Gastroesophageal sphincter (tissue), 4 donors: ENCODE measurements at regions not wholly inside any gene's neighbourhood (a gene's known extent, or its start where the extent isn't known, plus 50 kb on each side); places are given as distances from the start of the nearest gene placed in this dataset.

ENCODE experiments used
- ATAC-seq: fragments of 150-250 bp; one replicate; pipeline ENCODE4 v1.9.1; 2016; ENCODE audit warnings: mild to moderate bottlenecking, moderate library complexity
- H3K27ac ChIP-seq, 4 donors: fragments of 200-600 bp; sonication (generic) in 3 of 4; 1 replicate in 3 of 4; 2 replicates in 1 of 4; pipeline ENCODE4 v1.5.1; 2016 to 2019
- H3K27me3 ChIP-seq: fragments of 200-600 bp; sonication (generic); one replicate; pipeline ENCODE4 v1.5.1; 2019
- H3K36me3 ChIP-seq, 2 donors: fragments of 200-600 bp; sonication (generic); one replicate each; pipeline ENCODE4 v1.5.1; 2019; ENCODE audit warnings: control low read depth in 1 of 2
- H3K4me1 ChIP-seq, 3 donors: fragments of 200-600 bp; sonication (generic); 1 replicate in 2 of 3; 2 replicates in 1 of 3; pipeline ENCODE4 v1.5.1; 2016 to 2019; ENCODE audit warnings: control low read depth in 2 of 3
- H3K4me3 ChIP-seq, 2 donors: fragments of 200-600 bp; sonication (generic); one replicate each; pipeline ENCODE4 v1.5.1; 2019; ENCODE audit warnings: mild to moderate bottlenecking in 1 of 2, moderate library complexity in 1 of 2
- H3K9me3 ChIP-seq, 3 donors: fragments of 200-600 bp; sonication (generic); one replicate each; pipeline ENCODE4 v1.5.1; 2017 to 2019; ENCODE audit warnings: control low read depth in 2 of 3
- EP300 ChIP-seq: sonication (generic); formaldehyde crosslinking; IDR thresholded peaks from one replicate; pipeline ENCODE4 v1.6.1; 2017; ENCODE audit warnings: antibody characterized with exemption, mild to moderate bottlenecking
- POLR2A ChIP-seq, 2 donors: fragments of 450-650 bp; IDR thresholded peaks; one replicate each; pipeline ENCODE4 v1.6.1; 2017; ENCODE audit warnings: antibody characterized with exemption in 2 of 2, mild to moderate bottlenecking in 2 of 2, moderate library complexity in 1 of 2
- POLR2AphosphoS5 ChIP-seq: sonication (generic); formaldehyde crosslinking; IDR thresholded peaks from one replicate; pipeline ENCODE4 v1.6.1; 2017; ENCODE audit warnings: antibody characterized with exemption
- WGBS, 2 donors: methylation state at CpG; one replicate each; pipeline ENCODE4 v1.1.5; 2018; ENCODE audit warnings: low coverage in 1 of 2; 5-methylcytosine and 5-hydroxymethylcytosine counted together
- TF ChIP-seq, protein P1 (sequence below), 4 experiments: fragments of 200-600 bp in 2 of 4; fragments of 450-650 bp in 2 of 4; sonication (generic) in 1 of 4; IDR thresholded peaks; one replicate each; pipeline ENCODE4 v1.5.1; 2017 to 2019; ENCODE audit warnings: antibody characterized with exemption in 4 of 4, mild to moderate bottlenecking in 2 of 4, moderate library complexity in 2 of 4

DNA sequence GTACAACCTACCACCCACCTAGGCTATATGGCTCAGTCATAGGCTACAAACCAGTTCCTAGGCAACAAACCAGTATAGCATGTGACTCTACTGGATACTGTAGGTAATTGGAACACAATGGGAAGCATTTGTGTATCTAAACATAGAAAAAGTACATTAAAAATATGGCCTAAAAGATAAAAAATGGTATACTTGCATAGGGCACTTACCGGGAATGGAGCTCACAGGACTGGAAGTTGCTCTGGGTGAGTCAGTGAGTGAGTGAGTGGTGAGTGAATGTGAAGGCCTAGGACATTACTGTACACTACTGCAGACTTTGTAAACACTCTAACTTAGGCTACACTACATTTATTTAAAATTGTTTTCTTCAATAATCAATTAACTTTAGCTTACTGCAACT, 139.2 kb upstream of the RBPJ start:
- WGBS, 2 donors: 91 to 94% methylated on average over 1 of the region's 1 CpG

DNA sequence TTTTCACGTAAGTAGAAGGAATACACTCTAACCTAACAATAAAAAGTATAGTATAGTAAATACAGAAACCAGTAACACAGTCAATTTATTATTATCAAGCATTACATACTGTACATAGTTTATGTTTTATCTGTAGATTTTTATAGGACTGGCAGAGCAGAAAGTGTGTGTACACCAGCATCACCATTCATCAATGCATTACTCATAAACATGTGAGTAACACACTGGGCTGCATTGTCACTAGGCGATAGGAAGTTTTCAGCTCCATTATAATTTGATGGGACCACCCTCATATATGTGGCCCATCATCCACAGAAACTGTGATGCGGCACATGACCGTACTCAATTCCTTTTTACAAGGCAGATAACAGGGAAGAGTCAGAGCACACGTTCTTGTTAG, 137.8 kb upstream of the RBPJ start:
- TF ChIP-seq EP300: no peak
- TF ChIP-seq POLR2AphosphoS5: no peak
- TF ChIP-seq, protein P1, sequence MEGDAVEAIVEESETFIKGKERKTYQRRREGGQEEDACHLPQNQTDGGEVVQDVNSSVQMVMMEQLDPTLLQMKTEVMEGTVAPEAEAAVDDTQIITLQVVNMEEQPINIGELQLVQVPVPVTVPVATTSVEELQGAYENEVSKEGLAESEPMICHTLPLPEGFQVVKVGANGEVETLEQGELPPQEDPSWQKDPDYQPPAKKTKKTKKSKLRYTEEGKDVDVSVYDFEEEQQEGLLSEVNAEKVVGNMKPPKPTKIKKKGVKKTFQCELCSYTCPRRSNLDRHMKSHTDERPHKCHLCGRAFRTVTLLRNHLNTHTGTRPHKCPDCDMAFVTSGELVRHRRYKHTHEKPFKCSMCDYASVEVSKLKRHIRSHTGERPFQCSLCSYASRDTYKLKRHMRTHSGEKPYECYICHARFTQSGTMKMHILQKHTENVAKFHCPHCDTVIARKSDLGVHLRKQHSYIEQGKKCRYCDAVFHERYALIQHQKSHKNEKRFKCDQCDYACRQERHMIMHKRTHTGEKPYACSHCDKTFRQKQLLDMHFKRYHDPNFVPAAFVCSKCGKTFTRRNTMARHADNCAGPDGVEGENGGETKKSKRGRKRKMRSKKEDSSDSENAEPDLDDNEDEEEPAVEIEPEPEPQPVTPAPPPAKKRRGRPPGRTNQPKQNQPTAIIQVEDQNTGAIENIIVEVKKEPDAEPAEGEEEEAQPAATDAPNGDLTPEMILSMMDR (IDR thresholded peaks at IDR 0.05): no peak
- TF ChIP-seq POLR2A (IDR thresholded peaks at IDR 0.05): no peak

More for the DNA sequence above, 139.2 kb upstream of the RBPJ start:
- Histone ChIP-seq H3K4me1 (no peaks in the 10 kb centered on the region), H3K36me3 (no peaks in the 10 kb centered on the region), H3K9me3 (no peaks in the 10 kb centered on the region), H3K27me3 (no peaks in the 10 kb centered on the region), H3K4me3 (no peak overlapping the region), H3K27ac (no peak overlapping the region)
- no peak for ATAC-seq
- TF ChIP-seq EP300 (no peak), POLR2A (IDR thresholded peaks at IDR 0.05) (no peak), POLR2AphosphoS5 (no peak)
- TF ChIP-seq, protein P1 (IDR thresholded peaks at IDR 0.05): no peak

DNA sequence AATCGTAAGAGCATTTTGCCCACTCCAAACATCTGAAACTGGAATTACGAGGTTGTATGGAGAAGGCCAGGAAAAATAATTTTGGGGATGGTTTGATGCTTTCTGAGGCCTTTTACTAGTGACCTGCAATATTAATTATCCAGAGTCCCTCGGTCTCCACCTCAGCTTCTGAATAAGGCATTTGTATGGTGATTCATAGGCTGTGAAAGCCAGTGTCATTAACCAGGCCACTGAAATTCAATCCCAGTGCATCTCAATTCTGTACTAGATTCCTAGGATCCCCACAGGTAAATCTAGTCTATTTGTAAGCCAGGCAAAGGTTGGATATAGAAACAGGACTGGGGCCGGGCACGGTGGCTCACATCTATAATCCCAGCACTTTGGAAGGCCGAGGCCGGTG, 135.4 kb upstream of the RBPJ start:
- H3K27ac ChIP-seq: no peak overlapping the region
- 85 to 97% methylated on average over 3 to 6 of the region's 7 CpGs for WGBS, 2 donors
- no peaks in the 10 kb centered on the region for H3K36me3 ChIP-seq
- no peak for ATAC-seq
- TF ChIP-seq POLR2AphosphoS5 (no peak), EP300 (no peak), POLR2A (IDR thresholded peaks at IDR 0.05) (no peak)
- TF ChIP-seq, protein P1 (IDR thresholded peaks at IDR 0.05): no peak
- no peaks in the 10 kb centered on the region for H3K4me1 ChIP-seq
- no peaks in the 10 kb centered on the region for H3K9me3 ChIP-seq
- H3K4me3 ChIP-seq: no peak overlapping the region
- H3K27me3 ChIP-seq: no peaks in the 10 kb centered on the region

More for the DNA sequence above, 137.8 kb upstream of the RBPJ start:
- no peaks in the 10 kb centered on the region for H3K4me1 ChIP-seq
- ATAC-seq: no peak
- no peaks in the 10 kb centered on the region for H3K27me3 ChIP-seq
- 85 to 89% methylated on average over 5 of the region's 5 CpGs for WGBS, 2 donors
- H3K27ac ChIP-seq: no peak overlapping the region
- H3K9me3 ChIP-seq: no peaks in the 10 kb centered on the region
- H3K4me3 ChIP-seq: no peak overlapping the region
- no peaks in the 10 kb centered on the region for H3K36me3 ChIP-seq

DNA sequence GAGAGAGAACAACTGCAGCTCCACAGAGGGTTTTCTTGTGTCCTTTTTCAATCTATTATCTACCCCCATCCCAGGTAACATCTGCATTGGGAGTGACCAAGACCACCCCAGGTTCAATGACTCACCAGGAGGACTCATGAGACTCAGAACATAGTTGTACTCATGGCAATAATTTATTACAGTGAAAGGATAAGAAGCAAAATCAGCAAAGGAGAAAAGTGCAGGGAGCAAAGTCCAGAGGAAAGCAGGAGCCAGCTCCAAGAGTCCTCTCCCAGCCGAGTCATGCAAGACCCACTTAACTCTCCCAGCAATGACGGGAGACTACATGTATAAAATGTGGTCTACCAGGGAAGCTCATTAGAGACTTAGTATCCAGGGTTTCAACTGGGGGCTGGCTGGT, 129.5 kb upstream of the RBPJ start:
- H3K36me3 ChIP-seq: no peaks in the 10 kb centered on the region
- H3K4me1 ChIP-seq: no peaks in the 10 kb centered on the region
- no peak for ATAC-seq
- TF ChIP-seq, protein P1 (IDR thresholded peaks at IDR 0.05): no peak
- TF ChIP-seq EP300 (no peak), POLR2A (IDR thresholded peaks at IDR 0.05) (no peak), POLR2AphosphoS5 (no peak)
- H3K27me3 ChIP-seq: peaks cover 4% of the 10 kb centered on the region
- no peak overlapping the region for H3K27ac ChIP-seq
- H3K4me3 ChIP-seq: no peak overlapping the region
- 51 to 70% methylated on average over 2 of the region's 2 CpGs for WGBS, 2 donors
- no peaks in the 10 kb centered on the region for H3K9me3 ChIP-seq

DNA sequence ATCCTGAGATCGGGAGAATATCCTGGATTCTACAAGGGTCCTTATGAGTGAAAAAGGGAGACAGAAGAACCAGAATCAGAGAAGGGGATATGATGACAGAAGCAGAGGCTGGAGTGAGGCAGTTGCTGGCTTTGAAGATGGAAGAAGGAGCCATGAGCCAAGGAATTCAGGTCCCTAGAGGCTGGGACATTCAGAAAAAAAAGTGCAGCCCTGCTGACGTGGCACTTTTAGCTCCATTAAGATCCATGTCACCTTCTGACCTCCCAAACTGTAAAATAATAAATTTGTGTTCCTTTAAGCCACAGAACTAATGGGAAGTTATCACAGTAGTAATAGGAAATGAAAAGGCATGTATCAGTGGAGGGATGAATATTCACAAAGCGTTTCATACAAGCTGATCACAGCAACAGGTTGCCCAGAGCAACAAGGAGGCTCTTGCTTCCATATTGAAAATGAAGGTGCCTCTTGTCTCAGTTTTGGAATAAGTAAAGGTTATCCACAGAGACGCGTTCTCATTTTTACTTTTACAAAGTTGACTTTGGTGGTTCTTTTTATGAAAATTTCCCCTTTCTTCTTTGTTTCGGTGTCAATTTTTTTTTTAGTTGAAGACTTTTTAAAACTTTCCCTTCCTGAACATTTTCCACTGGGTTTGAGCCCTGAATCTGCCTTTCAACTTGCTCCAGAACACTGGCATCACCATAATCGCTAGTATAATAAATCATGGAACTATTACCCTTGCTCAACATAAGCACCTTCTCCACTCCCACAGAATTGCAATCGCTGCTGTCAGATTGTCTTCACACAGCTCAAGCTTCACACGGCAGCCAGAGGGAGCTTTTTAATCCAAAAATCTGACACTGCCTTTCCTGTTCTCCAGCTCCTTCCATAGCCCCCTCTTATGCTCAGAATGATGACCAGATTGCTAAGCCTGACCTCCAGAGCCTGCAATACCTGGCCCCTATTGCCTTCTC, 127.6 kb upstream of the RBPJ start:
- ATAC-seq: no peak
- no peak for TF ChIP-seq POLR2AphosphoS5
- no peak for TF ChIP-seq EP300
- no peak for TF ChIP-seq POLR2A (IDR thresholded peaks at IDR 0.05)
- TF ChIP-seq, protein P1 (IDR thresholded peaks at IDR 0.05): no peak
- Histone ChIP-seq H3K4me3 (no peak overlapping the region), H3K4me1 (no peaks in the 10 kb centered on the region), H3K9me3 (no peaks in the 10 kb centered on the region), H3K36me3 (no peaks in the 10 kb centered on the region), H3K27ac (no peak overlapping the region), H3K27me3 (peaks cover 4% of the 10 kb centered on the region)
- WGBS, 2 donors: 36 to 50% methylated on average over 7 to 9 of the region's 9 CpGs
